NCI-H2196 (cell line): ENCODE measurements at regions not wholly inside any gene's neighbourhood (a gene's known extent, or its start where the extent isn't known, plus 50 kb on each side); places are given as distances from the start of the nearest gene placed in this dataset.

ENCODE experiments used
- DNase-seq: peaks from one replicate; lab custom pipeline; 2025; ENCODE audit not compliant: unreplicated experiment; lab: John Stamatoyannopoulos, UW

DNA sequence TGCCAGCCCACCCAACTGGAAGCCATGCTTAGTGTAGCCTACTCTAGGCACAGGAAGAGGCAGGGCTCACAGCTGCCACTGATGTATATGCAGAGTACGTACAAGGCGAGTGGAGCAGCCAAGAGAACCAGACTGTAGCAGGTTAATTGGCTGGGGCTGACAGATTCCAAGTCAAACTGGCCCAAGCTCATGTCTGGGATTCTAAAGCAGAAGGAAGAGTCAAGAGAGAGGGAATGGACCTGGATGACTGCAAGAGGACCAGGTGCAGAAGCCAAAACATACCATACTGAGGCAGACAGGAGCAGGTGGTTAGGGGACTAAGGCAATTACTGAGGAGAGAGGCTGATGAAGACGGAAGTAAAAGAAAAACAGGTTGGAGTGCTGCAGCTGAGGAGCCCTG is 51.3 kb upstream of the LRRN2 start:
- no peak for DNase-seq

DNA sequence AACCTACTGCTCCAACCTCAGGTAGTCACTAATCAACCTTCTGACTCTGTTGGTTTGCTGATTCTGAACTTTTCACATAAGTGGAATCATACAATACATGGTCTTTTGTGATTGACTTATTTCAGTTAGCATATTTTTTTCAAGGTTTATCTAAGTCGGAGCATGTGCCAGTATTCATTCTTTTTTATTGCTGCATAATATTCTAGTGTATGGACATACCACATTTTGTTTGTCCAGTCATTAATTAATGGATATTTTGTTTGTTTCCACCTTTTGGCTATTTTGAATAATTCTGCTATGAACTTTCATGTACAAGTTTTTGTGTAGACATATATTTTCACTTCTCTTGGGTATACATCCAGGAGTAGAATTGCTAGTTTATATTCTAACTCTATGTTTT is 53.0 kb upstream of the LRRN2 start:
- no peak for DNase-seq

DNA sequence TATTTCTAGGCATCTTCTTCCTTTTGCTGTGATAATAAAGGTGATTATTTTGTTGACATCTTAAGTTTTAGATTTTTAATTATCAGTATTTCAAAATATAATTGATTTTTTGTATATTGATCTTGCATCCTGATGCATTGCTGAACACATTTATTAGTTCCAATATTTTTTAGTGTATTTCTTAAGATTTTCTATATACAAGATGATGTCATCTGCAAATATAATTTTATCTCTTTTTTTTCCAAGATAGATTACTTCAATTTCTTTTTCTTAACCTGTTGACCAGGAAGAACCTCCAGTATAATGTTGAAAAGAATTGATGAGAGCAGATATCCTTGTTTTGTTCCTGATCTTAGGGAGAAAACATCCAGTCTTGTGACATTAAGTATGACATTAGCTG is 54.8 kb upstream of the LRRN2 start:
- no peak for DNase-seq

DNA sequence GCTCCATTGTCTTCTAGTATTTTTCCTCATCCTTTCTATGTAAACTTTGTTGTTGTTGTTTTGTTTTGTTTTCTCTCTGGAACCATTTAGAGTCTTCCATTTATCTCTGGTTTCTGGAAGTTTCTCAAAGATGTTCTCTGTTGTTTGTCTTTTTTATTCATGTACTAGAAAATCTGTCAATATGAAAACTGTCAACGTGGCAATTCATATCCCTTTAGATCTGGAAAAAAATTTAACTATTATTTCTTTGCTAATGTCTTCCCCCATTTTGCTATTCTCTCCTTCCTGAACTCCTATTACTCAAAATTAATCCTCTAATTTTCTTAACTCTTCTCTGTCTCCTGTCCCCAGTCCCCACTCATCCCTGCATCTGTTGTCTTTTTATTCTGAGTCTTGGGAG is 55.9 kb upstream of the LRRN2 start:
- no peak for DNase-seq

DNA sequence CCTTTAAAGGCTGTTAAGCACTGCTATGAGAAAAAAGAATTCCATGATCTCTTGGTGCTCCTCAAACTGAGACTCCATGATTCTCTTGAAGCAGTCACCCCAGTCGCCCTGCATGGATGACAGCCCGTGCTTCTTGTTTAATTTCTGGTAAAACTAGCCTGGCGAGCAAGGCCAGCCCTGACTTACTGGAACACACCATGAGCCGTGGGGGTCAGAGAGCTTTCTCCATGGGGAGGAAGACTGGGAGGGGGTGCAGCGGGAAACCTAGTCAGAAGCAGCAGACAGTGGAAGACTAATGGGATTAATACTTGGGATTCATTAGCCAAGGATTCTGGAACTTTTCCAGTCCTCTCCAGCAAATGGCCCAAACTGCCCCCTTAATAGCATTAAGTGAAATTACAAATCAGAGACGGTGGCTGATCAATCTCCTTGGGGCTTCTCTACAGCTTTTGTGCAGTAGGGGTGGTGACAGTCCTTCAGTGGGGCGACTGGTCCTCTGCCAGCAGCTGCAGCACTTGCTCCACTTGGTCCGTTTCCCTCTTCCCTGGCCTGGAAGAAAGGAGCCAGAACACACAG is 57.2 kb upstream of the LRRN2 start:
- no peak for DNase-seq

DNA sequence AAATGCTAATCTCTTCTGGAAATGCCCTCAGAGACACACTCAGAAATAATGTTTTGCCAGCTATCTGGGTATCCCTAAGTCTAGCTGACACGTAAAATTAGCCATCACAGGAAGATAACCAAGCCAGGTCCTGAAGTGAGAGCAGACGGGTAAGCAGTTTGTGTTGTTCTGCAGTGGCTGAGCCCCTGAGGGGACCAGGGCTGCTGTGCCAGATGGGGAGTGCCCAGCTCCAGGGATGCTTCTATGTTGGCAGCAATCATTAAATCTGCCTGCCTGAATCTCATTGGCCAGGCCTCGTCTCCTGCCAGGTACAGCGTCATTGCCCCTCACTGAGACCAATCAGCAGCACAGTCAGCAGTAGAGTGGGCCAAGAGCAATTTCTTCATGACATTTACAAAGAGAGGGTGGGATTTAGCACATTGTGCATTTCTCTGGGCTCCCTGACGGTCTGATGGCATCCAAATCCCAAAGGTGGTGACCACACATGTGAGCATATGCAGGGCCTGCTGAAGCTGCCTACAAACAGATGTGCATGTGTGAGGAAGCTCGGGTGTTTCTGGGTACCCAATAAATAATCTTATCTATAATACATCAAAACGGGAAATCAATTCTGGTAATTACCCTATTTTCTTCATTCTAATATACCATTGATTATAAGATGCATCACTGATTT is 58.7 kb upstream of the LRRN2 start:
- no peak for DNase-seq

DNA sequence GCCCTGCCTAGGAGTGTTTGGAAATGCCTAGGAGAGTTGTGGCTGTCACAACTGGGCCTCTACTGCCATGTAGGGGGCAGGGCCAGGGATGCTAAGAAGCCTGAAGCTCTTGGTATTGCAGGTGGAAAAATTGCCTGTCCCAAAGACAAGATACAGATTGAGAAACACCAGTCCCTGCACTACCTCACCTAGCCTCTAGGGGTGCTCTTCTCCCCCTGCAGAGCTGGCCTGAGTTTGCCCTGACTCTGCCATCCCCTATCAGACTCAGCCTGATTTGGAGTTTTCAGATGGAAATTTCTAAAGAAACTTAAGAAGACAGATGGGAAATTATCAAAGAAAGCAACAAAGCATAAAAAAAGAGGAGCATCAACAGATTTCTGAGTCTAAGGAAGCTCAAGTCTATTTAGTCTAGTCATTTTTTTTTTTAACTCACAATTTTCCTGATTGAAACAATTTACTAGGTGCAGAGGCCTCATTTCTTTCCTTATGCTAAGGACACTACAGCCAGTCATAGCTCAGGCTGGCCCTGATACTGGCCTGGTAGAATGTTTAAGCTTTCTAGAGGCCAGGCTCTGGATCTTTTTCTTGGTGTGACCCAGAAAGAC is 61.4 kb upstream of the LRRN2 start:
- peak; percentile 49 for DNase-seq

DNA sequence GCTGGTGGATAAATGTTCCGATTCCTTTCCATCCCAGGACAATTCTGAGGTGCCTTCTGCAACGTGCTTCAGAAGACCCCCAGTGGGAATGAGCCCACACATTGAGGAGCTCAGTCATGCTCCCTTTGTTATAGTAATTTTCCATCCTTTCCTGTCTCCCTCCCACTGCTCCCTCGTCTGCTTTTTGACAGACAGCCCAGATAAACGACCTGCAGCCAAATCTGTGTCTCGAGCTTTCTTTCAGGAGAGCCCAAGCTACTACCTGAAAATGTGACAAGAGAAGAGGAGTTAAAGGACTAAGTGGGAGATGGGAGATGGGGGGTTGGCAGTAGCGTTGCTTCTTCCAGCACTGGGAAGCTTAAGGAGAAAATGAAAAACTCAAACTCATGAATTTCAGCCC is 65.9 kb upstream of the LRRN2 start:
- no peak for DNase-seq

DNA sequence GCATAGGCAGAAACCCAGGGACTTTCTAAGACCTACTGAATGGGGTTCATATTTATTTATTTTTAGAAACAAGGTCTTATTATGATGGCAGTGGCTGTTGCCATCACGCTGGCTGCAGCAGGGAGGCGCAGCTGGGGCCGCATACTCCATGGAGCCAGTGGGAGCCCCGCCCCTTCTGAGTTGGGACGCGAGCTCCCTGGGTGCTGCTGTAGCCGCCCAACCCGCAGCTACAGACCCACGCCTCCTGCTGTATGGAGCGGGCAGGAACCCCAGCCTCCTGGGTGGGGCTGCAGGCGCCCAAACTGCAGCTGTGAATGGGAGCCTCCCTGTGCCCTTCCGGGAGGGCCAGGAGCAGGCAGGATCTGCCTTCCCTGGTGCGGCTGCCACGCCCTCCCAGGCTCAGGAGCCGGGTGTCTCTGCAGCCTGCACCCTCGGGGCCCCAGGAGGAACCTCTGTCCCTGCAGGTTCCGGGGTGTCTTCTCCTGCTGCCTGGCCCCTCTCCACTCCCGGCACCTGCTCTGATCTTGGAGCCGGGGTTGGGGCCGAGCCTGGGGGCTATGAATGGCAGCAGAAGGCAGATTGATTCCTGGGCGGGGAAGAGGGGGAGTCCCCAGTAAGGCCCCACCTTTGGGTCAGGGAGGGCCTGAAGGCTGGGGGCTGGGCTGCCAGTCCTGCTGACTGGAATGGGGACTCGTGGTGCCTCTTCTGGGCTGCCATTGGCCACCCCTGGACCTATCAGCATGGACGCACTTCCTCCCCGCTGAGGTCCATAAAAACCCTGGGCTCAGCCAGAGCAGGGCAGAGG is 66.5 kb upstream of the LRRN2 start:
- DNase-seq: no peak

DNA sequence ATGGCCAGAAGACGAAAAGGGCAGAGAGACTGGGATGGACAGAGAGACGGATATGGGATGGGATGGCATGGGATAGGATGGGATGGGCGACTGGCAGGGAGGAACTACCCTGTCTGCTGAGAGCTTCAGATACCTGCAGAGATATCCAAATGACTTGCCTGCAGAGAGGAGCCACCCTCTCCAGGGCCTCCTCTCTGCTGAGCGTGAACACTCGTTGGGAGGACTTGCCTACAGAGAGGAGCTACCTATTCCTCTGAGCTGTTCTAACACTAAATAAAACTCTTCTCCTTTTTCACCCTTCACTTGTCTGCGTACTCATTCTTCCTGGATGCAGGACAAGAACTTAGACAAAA is 67.1 kb upstream of the LRRN2 start:
- no peak for DNase-seq

DNA sequence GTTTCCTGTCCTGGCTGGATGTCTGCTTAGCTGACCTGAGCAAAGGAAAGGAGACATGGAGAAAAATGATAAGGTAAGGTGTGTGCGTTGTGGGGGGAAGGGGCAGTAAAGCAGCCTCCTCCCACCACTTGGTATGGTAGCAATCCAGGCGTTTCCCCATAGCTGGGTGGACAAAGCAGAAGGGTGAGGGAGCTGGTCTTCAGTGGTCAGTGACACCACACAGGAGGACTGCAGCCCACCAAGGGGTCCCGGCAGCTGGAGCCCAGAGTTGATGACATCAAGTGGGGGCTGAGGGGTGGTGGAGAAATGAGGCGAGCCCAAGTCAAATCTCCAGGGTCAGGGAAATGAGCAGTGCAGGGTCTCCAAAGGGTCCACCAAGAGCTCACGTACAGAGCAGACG is 69.3 kb upstream of the LRRN2 start:
- DNase-seq: no peak

DNA sequence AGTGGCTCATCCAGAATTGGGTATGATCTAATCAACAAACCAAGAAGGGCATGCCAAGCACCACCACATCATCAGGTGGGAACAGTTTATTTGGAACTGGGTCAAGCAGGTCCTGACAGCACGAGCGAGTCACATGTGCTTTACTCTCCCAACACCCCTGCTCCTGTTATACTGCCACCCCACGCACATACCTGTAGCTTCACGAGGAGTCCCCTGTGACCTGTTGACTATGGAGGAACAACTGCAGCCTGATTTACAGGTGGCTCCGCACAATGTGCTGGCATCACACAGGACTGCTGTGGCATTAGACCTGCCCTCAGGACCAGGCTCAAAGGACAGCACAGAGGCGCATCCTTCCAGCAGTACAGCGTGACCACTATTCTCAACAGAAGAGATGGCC is 70.8 kb upstream of the LRRN2 start:
- DNase-seq: no peak

DNA sequence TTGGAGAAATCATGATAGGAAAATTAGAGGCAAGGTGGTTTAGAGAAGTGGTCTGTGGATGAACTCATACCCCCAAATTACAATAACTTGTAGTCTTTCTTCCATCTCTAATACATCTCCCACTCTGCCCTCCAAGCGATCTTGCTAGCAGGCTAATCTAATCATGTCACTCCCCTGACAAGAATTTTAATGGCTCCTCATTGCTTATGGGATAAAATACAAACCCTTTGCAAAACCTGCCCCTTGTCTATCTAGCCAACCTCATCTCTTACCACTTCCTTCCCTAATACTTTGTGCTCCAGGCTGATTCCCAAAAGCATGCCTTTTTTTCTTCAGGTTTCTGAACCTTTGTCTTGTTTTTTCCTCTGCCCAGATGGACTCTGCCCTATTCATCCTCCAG is 71.3 kb upstream of the LRRN2 start:
- DNase-seq: no peak

DNA sequence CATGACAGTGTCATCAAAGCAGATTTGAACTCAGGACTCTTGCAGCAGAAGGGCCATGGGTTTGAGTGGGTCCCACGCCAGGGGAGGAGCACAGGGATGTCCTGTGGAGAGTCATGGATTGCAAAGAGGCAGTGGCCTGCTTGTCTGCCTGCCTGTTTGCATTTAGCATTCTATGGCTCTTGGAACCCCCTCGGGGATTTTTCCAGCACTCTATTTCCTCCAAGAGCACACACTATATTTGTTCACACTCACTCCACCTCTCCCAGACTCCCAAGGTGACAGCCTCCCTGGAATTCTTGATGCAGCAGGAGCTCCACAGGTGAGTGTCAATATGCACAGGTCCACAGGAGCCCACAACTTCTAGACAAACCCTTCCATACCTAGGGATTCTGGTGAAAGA is 73.1 kb upstream of the LRRN2 start:
- no peak for DNase-seq

DNA sequence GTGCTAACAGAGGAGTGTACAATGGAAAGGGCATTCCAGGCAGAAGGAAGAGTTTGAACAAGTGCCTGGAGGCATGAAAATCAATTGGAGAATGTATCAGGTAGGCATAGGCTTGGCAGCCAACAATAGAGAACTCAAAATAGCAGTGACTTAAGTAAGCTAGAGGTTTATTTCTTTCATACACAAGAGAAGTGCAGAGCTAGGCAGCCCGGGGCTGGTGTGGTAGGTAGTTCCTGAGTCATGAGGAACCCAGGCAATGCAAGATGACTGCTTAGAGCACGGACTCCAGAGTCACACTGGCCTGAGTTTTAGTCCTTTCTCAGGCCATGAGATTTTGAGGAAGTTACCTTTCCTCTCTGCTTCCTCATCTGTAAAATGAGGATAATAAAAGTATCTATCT is 74.8 kb upstream of the LRRN2 start:
- DNase-seq: no peak

DNA sequence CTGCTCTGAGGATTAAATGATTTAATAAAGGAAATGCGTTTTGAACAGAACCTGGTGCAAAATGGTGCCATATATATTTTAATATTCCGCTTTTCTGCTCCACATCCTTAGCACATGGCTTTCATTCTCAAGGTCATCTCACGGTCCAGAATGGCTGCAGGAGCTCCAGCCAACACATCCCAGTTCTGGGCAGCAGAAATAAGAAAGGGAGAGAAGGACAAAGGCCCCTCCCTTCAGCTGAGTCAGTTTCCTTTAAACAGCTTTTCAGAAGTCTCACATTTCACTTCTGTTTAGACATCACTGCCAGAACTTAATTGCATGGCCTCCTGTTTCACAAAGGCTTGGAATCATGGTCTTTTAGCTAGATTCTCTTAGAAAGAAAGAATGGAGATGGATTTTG is 75.2 kb upstream of the LRRN2 start:
- DNase-seq: no peak

DNA sequence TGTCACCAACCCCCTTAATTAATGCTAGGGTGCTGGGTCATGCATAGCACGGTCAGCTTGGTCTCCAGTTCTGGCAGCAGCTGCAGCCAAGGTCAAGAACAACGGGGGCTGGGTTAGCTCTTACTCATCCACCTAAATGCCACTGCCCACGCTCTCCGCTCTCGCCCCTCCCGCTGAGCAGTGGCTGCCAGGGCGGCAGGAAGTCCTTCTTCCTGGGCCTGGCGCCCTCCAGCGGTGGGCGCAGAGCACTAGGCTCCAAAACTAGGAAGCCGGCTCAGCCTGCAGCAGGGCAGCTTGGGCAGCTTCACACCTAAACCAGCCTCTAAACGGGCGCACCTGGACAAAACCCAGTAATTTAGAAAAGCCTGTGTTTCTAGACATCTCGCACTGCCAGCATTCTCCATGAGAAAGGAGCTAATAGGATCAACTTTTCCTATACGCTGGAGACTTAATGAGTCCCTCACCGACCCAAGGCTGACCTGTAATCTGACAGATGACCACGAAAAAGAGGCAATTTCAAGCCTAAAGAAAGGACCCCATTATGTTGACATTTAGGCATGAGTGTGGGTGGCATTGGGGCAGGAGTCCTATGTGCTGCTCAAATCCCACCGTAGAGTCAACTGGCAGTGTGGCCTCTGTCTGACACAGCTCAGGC is 78.4 kb upstream of the LRRN2 start:
- peak; percentile 92 for DNase-seq

DNA sequence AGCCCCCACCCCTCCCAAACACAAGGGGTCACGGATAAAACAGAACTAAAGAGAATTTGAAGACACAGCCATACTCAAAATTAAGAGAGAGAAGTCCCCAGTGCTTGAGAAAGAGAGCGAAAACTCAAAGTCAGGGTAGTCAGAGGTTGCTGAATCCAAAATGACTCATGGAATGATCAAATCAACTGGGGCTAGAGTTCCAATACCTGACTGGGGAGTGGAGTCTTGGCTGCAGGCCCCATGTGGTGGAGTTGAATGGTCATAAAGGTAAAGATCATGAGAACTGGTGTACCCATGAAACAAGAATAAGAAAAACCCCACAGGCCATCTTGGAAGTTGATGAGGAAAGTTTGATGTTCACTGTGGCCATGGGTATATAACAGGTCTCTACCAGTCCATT is 84.5 kb upstream of the LRRN2 start:
- no peak for DNase-seq

DNA sequence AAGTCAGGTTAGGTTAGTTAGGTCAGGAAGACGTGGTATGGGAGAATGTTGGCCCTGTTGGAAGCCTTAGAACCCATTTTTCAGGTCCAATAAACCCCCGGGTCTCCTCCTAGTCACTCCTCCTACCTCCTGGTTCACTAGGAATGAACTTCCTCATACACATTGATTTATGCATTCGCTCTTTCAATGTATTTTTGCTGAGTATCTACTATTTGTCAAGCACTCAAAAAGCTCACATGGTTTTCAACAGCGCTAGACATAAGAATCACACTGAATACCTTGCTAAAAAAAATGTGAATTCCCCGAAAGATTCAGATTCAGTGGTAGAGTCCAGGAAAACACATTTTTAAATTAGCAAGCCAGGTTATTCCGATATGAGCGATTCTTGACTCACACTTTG is 85.8 kb upstream of the LRRN2 start:
- DNase-seq: no peak

DNA sequence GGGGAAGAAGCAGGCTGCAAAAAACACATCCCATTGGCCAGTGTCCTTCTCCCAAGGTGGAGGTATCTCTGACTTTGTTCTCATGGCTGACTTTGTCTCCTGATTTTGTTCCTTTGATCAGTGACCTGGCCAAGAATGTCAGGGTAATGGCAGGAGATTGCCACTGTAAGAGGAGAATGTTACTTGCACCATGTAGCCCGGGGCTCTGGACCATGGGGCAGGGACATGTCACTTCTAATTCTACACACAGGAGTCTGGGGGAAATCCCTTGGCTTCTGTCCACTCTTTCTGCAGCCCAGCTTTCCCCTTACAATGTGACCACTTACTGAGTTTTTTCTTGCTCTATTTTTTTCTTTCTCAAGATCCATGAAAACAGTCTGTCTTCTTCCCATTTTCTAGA is 87.7 kb upstream of the LRRN2 start:
- no peak for DNase-seq

DNA sequence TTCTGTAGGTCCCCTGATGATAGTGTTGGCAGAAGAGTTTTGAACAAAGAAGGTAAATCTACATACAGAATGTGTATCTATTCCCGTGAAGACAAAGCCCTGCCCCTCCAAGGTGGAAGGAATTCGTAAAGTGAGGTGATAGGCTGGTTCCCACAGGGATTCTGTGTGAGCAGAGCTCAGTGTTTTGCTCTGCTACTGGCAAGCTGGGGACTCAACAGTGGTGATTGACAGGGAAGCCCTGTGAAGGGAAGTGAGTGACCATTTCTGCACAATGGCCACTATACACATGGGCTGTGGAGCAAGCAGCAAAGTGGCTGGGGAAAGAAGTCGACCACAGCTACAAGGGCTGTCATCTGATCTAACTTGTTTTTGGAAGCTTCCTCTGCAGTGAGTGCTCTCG is 90.0 kb upstream of the LRRN2 start:
- no peak for DNase-seq

DNA sequence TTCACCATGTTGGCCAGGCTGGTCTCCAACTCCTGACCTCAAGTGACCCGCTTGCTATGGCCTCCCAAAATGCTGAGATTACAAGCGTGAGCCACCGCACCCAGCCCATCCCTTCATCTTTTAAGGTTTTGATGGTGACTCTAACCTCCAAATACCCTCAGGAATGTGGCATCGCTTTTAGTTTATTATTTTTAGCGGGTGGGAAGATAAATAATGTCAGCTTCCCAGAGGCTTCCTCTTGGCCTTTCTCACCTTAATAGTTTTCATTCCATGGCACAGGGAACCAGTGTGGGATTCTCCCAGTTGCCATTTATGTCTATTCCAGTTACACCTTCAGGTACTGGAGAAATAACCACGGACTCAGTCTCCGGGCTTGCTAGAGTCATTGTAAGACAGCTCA is 92.1 kb upstream of the LRRN2 start:
- no peak for DNase-seq
